ENCODE measurements at regions not wholly inside any gene's neighbourhood (a gene's known extent, or its start where the extent isn't known, plus 50 kb on each side); places are given as distances from the start of the nearest gene placed in this dataset.

DNA sequence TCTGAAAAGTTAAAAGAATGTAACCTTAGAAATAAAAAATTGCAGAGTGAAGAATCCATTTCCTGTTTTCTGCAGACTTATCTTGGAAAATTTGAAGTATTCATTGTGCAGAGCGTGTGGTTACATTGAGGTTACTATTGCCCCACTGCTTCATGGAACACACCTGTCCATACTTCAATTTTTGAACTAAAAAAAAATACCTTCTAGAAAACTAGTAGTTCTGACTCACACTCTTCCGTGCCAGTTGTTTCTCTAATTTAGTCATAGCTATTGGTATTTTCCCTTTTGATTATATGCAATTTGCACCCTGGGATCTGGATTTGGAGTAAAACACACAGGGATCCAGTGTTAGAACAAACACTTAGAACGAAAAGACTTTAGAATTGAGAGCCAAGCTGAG is 111.8 kb upstream of the LYSMD4 start:
- H3K9ac ChIP-seq (ENCODE audit: low read length): no peak overlapping the region
- H4K20me1 ChIP-seq (ENCODE audit: low read length): no peaks in the 10 kb centered on the region
- BruUV-seq (replicated peaks): no TSS peak
- H3K4me2 ChIP-seq (ENCODE audit: low read length): no peak overlapping the region
- H3K27ac ChIP-seq (ENCODE audit: low read length): no peak overlapping the region
- intact Hi-C loops (cut with micrococcal nuclease): no loop called here
- no peaks in the 10 kb centered on the region for H3K79me2 ChIP-seq (ENCODE audit: low read length)
- H3K27me3 ChIP-seq (ENCODE audit: low read length): peaks cover 67% of the 10 kb centered on the region
- ChIA-PET CTCF (interaction anchor here (0.7 kb wide), 1 partner anchor 1533 kb away, joined by 4 read pairs; no protein-coding TSS in a partner anchor), POLR2A (ENCODE audit: unreplicated experiment) (no interaction called here)
- ATAC-seq (no peak), DNase-seq (no peak)
- no peaks in the 10 kb centered on the region for H3F3A ChIP-seq (ENCODE audit: low read length, unreplicated experiment)
- no peaks in the 10 kb centered on the region for H3K4me1 ChIP-seq (ENCODE audit: insufficient read depth, low read length)
- no peak overlapping the region for H3K4me3 ChIP-seq (ENCODE audit: low read length)
- no peak overlapping the region for H2AFZ ChIP-seq (ENCODE audit: low read length)
- H3K36me3 ChIP-seq (ENCODE audit: low read depth, low read length): no peaks in the 10 kb centered on the region
- H3K9me3 ChIP-seq (ENCODE audit: low read length): no peaks in the 10 kb centered on the region
- TF ChIP-seq EZH2phosphoT487 (IDR thresholded peaks at IDR 0.05; ENCODE audit: borderline replicate concordance, low read length): no peak
- H3K9me2 ChIP-seq (replicated peaks; ENCODE audit: low read length): no peaks in the 10 kb centered on the region

DNA sequence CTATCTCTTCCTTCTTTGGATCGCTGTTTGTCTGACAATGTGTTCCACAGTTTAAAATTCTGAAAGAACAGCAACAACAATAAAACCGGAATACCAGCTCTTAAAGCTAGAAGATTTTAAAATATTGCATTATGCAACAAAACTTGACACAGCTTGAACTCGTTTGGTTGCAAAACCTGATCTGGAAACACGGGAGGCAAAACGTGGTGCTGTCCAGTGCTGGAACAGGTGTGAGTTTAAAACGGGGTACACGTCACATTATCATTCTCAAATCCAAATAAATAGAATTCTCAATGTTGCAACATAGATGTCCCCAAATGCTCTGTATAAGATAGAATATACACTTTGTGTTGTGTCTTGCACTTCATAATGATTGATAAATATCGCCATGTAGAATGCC is 110.9 kb upstream of the LYSMD4 start:
- Histone ChIP-seq H3K9ac (ENCODE audit: low read length) (no peak overlapping the region), H3F3A (ENCODE audit: low read length, unreplicated experiment) (no peaks in the 10 kb centered on the region), H3K9me3 (ENCODE audit: low read length) (no peaks in the 10 kb centered on the region), H3K9me2 (replicated peaks; ENCODE audit: low read length) (no peaks in the 10 kb centered on the region), H3K27ac (ENCODE audit: low read length) (no peak overlapping the region), H3K36me3 (ENCODE audit: low read depth, low read length) (no peaks in the 10 kb centered on the region), H3K27me3 (ENCODE audit: low read length) (peaks cover 67% of the 10 kb centered on the region), H3K4me2 (ENCODE audit: low read length) (no peak overlapping the region), H2AFZ (ENCODE audit: low read length) (no peak overlapping the region), H3K4me1 (ENCODE audit: insufficient read depth, low read length) (no peaks in the 10 kb centered on the region), H3K79me2 (ENCODE audit: low read length) (no peaks in the 10 kb centered on the region), H4K20me1 (ENCODE audit: low read length) (no peaks in the 10 kb centered on the region), H3K4me3 (ENCODE audit: low read length) (no peak overlapping the region)
- CTCF ChIA-PET: no interaction called here
- BruUV-seq (replicated peaks): no TSS peak
- no peak for DNase-seq
- TF ChIP-seq EZH2 (IDR thresholded peaks at IDR 0.05; ENCODE audit: low read length, unreplicated experiment) (no peak), EZH2phosphoT487 (IDR thresholded peaks at IDR 0.05; ENCODE audit: borderline replicate concordance, low read length) (no peak)
- TF ChIP-seq, protein P1, sequence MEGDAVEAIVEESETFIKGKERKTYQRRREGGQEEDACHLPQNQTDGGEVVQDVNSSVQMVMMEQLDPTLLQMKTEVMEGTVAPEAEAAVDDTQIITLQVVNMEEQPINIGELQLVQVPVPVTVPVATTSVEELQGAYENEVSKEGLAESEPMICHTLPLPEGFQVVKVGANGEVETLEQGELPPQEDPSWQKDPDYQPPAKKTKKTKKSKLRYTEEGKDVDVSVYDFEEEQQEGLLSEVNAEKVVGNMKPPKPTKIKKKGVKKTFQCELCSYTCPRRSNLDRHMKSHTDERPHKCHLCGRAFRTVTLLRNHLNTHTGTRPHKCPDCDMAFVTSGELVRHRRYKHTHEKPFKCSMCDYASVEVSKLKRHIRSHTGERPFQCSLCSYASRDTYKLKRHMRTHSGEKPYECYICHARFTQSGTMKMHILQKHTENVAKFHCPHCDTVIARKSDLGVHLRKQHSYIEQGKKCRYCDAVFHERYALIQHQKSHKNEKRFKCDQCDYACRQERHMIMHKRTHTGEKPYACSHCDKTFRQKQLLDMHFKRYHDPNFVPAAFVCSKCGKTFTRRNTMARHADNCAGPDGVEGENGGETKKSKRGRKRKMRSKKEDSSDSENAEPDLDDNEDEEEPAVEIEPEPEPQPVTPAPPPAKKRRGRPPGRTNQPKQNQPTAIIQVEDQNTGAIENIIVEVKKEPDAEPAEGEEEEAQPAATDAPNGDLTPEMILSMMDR (conservative IDR thresholded peaks at IDR 0.05; ENCODE audit: low read depth, low read length): no peak
- ATAC-seq: no peak
- POLR2A ChIA-PET (ENCODE audit: unreplicated experiment): no interaction called here
- intact Hi-C loops (cut with micrococcal nuclease): no loop called here

DNA sequence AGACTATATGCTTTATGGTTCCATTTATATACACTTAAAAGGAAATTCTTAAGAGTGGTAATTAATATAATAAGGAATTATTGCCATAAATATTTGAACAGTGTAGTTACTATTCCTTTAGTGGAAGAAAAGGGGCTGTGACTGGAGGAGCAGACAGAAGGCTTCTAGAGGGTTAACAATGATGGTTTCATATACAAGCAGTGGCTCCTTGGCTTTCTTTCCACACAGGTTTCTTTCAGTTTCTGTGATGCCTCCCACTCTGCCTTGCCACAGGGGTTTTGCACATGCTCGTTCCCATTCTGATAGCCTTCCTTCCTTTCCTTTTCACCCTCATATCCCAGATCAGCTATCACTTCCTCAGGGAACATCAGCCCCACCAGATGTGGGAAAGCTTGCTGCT is 108.8 kb upstream of the LYSMD4 start:
- CTCF ChIA-PET: no interaction called here
- TF ChIP-seq, protein P1 (conservative IDR thresholded peaks at IDR 0.05; ENCODE audit: low read depth, low read length): no peak
- Histone ChIP-seq H3F3A (ENCODE audit: low read length, unreplicated experiment) (no peaks in the 10 kb centered on the region), H3K36me3 (ENCODE audit: low read depth, low read length) (no peaks in the 10 kb centered on the region), H3K9me3 (ENCODE audit: low read length) (no peaks in the 10 kb centered on the region), H3K4me3 (ENCODE audit: low read length) (no peak overlapping the region), H3K79me2 (ENCODE audit: low read length) (no peaks in the 10 kb centered on the region), H3K27ac (ENCODE audit: low read length) (no peak overlapping the region), H3K4me1 (ENCODE audit: insufficient read depth, low read length) (no peaks in the 10 kb centered on the region), H3K9me2 (replicated peaks; ENCODE audit: low read length) (no peaks in the 10 kb centered on the region), H3K27me3 (ENCODE audit: low read length) (peaks cover 65% of the 10 kb centered on the region), H2AFZ (ENCODE audit: low read length) (no peak overlapping the region), H4K20me1 (ENCODE audit: low read length) (no peaks in the 10 kb centered on the region), H3K4me2 (ENCODE audit: low read length) (no peak overlapping the region), H3K9ac (ENCODE audit: low read length) (no peak overlapping the region)
- no TSS peak for BruUV-seq (replicated peaks)
- DNase-seq (no peak), ATAC-seq (no peak)
- intact Hi-C loops (cut with micrococcal nuclease): no loop called here
- POLR2A ChIA-PET (ENCODE audit: unreplicated experiment): no interaction called here
